Neural progenitor cell (in vitro differentiated cells): ENCODE measurements at regions not wholly inside any gene's neighbourhood (a gene's known extent, or its start where the extent isn't known, plus 50 kb on each side); places are given as distances from the start of the nearest gene placed in this dataset.
"Not testable (repeated sequence)": the region's sequence is repeated elsewhere in the genome, so short reads cannot be mapped to it uniquely, and the experiment has no call there.

Experiments
- CTCF ChIP-seq: fragments of 200-600 bp; sonication (generic); IDR thresholded peaks from 2 replicates; pipeline ENCODE4 v1.5.1; 2017; ENCODE audit warnings: antibody characterized with exemption, mild to moderate bottlenecking
- EZH2 ChIP-seq: fragments of 200-600 bp; sonication (generic); IDR thresholded peaks from 2 replicates; pipeline ENCODE4 v1.6.1; 2017; ENCODE audit warnings: antibody characterized with exemption, mild to moderate bottlenecking, moderate library complexity

GRCh38 chrX:112461949-112462450 is 217.7 kb downstream of the LHFPL1 start:
- not testable (repeated sequence) for TF ChIP-seq CTCF, EZH2
